ENCODE measurements at regions not wholly inside any gene's neighbourhood (a gene's known extent, or its start where the extent isn't known, plus 50 kb on each side); places are given as distances from the start of the nearest gene placed in this dataset.
"Not testable (repeated sequence)": the region's sequence is repeated elsewhere in the genome, so short reads cannot be mapped to it uniquely, and the experiment has no call there.

DNA sequence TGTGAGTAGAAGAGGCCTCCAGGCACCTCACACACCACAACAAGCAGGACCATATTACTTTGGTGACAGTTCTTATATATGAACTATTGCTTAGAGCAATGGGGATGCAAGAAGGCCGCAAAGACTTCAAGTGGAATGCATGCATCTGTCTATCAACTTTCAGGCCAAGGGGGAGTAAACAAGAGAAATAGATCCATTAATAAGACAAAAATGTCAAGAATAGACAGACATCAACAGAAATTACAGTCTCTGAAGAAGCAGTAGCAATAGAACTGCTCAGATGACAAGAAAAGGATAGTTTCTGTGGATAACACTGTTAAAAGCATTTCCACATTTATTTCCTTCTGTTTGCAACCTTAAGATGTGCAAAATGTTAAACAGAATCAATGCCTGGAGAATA lies 1057.7 kb downstream of the UQCRFS1 start:
- DNase-seq (ENCODE audit: low spot score): no peak
- Mint-ChIP-seq H3K9me3 (peaks cover 11% of the 10 kb centered on the region), H3K36me3 (ENCODE audit: low read depth) (no peaks in the 10 kb centered on the region), H3K4me1 (ENCODE audit: low read depth) (no peaks in the 10 kb centered on the region), H3K27me3 (ENCODE audit: low read depth) (no peaks in the 10 kb centered on the region), H3K27ac (no peak overlapping the region), H3K4me3 (no peak overlapping the region)

- Mint-ChIP-seq H3K4me3 (no peak overlapping the region), H3K36me3 (ENCODE audit: low read depth) (no peaks in the 10 kb centered on the region), H3K27me3 (ENCODE audit: low read depth) (no peaks in the 10 kb centered on the region), H3K9me3 (peaks cover 9% of the 10 kb centered on the region), H3K4me1 (ENCODE audit: low read depth) (no peaks in the 10 kb centered on the region), H3K27ac (no peak overlapping the region)
- no peak for DNase-seq (ENCODE audit: low spot score)
Measured at GRCh38 chr19:28154077-28154476, 1058.9 kb downstream of the UQCRFS1 start.

DNA sequence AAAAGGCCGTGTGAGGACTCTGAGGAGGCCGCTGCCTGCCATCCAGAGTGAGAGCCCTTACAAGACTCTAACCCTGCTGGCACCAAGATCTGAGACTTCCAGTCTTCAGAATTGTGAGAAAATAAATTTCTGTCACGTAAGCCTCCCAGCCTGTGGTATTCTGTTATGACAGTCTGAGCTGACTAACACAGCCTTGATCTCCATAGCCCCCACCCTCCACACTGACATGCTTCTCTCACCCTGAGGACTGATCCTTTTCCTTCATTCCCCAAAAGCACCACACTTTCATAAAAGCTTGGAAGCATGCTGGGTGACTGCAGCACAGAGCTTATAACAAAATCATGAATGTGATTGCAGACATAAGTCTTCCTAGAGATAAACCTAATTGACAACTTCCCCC lies 1059.8 kb downstream of the UQCRFS1 start:
- Mint-ChIP-seq H3K4me3 (no peak overlapping the region), H3K9me3 (peaks cover 3% of the 10 kb centered on the region)

DNA sequence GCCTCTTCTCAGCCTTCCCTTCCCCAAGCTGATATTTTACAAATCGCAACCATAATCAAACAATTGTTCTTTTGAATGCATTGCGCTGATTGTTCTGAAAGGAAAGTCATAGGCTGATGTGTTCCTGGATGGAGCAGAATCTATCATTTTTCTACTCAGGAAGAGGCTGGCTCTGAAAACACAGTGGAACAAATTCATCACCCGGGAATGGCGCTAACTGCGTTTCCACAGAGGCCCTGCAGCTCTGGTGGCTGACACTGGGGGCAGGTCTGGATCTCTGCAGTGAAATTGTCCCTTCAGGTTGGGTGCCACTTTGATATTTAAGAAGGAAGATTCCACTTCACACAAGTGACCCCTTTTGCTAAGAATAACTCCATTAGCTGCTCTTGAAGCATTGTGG lies 1060.8 kb downstream of the UQCRFS1 start:
- no peak for DNase-seq (ENCODE audit: low spot score)
- H3K27ac Mint-ChIP-seq: no peak overlapping the region
- no peak overlapping the region for H3K4me3 Mint-ChIP-seq
- H3K36me3 Mint-ChIP-seq (ENCODE audit: low read depth): no peaks in the 10 kb centered on the region
- H3K27me3 Mint-ChIP-seq (ENCODE audit: low read depth): no peaks in the 10 kb centered on the region
- peaks cover 3% of the 10 kb centered on the region for H3K9me3 Mint-ChIP-seq
- H3K4me1 Mint-ChIP-seq (ENCODE audit: low read depth): no peaks in the 10 kb centered on the region

More for the DNA sequence above, 1059.8 kb downstream of the UQCRFS1 start:
- H3K4me1 Mint-ChIP-seq (ENCODE audit: low read depth): no peaks in the 10 kb centered on the region
- no peaks in the 10 kb centered on the region for H3K27me3 Mint-ChIP-seq (ENCODE audit: low read depth)
- no peaks in the 10 kb centered on the region for H3K36me3 Mint-ChIP-seq (ENCODE audit: low read depth)
- no peak overlapping the region for H3K27ac Mint-ChIP-seq
- DNase-seq (ENCODE audit: low spot score): no peak

DNA sequence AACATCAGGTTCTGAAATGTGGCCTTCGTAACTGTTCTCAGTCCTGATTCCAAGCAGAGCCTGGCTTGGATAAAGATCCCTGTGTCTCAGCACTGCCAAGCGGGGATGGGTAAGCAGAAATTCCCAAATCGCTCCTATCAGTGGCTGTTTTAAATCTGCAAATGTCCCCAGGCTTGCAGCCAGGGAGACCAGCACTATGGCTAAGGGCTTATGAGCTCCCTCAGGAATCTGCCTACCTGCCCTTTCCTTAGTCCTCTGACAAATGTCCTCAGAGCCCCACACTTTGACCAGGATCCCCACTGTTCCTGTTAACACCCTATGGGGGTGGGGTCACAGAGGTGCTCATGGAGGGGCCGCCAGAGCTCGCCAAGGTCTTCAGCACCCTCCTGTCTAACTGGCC lies 1062.8 kb downstream of the UQCRFS1 start:
- no peak overlapping the region for H3K4me3 Mint-ChIP-seq
- no peaks in the 10 kb centered on the region for H3K36me3 Mint-ChIP-seq (ENCODE audit: low read depth)
- DNase-seq (ENCODE audit: low spot score): no peak
- H3K27ac Mint-ChIP-seq: no peak overlapping the region
- no peaks in the 10 kb centered on the region for H3K4me1 Mint-ChIP-seq (ENCODE audit: low read depth)
- peaks cover 4% of the 10 kb centered on the region for H3K9me3 Mint-ChIP-seq
- H3K27me3 Mint-ChIP-seq (ENCODE audit: low read depth): no peaks in the 10 kb centered on the region

- no peak overlapping the region for H3K4me3 Mint-ChIP-seq
- no peak for DNase-seq (ENCODE audit: low spot score)
- H3K9me3 Mint-ChIP-seq: peaks cover 14% of the 10 kb centered on the region
- H3K36me3 Mint-ChIP-seq (ENCODE audit: low read depth): no peaks in the 10 kb centered on the region
- no peaks in the 10 kb centered on the region for H3K4me1 Mint-ChIP-seq (ENCODE audit: low read depth)
- no peak overlapping the region for H3K27ac Mint-ChIP-seq
- H3K27me3 Mint-ChIP-seq (ENCODE audit: low read depth): no peaks in the 10 kb centered on the region
Measured at GRCh38 chr19:28148554-28148953, 1064.4 kb downstream of the UQCRFS1 start.

GRCh38 chr19:28142258-28142657 lies 1070.7 kb downstream of the UQCRFS1 start:
- no peak for DNase-seq (ENCODE audit: low spot score)

DNA sequence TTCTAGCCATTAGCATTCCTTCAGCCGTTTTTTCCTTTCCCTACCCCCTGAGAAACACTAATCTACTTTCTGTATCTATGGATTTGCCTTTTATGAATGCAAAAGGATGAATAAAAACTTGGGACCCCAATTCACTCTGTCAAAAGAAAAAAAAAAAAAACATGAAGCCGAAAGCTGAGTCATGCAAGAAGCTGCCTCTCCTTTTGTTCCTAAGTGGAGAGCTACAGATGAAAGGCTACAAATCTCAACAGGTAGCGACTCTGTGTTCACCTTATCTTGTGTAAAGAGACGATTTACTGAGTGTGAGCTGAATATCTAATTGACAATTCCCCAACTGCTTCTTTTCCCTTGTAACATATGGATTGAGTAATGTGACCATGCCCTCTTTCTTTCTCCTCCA lies 1072.8 kb downstream of the UQCRFS1 start:
- no peaks in the 10 kb centered on the region for H3K27me3 Mint-ChIP-seq (ENCODE audit: low read depth)
- no peak for DNase-seq (ENCODE audit: low spot score)
- no peak overlapping the region for H3K4me3 Mint-ChIP-seq
- no peak overlapping the region for H3K27ac Mint-ChIP-seq
- no peaks in the 10 kb centered on the region for H3K36me3 Mint-ChIP-seq (ENCODE audit: low read depth)
- peaks cover 36% of the 10 kb centered on the region for H3K9me3 Mint-ChIP-seq
- H3K4me1 Mint-ChIP-seq (ENCODE audit: low read depth): no peaks in the 10 kb centered on the region

More at GRCh38 chr19:28142258-28142657, 1070.7 kb downstream of the UQCRFS1 start:
- H3K9me3 Mint-ChIP-seq: peaks cover 26% of the 10 kb centered on the region
- H3K4me1 Mint-ChIP-seq (ENCODE audit: low read depth): no peaks in the 10 kb centered on the region
- no peak overlapping the region for H3K27ac Mint-ChIP-seq
- no peak overlapping the region for H3K4me3 Mint-ChIP-seq
- no peaks in the 10 kb centered on the region for H3K27me3 Mint-ChIP-seq (ENCODE audit: low read depth)
- H3K36me3 Mint-ChIP-seq (ENCODE audit: low read depth): no peaks in the 10 kb centered on the region

DNA sequence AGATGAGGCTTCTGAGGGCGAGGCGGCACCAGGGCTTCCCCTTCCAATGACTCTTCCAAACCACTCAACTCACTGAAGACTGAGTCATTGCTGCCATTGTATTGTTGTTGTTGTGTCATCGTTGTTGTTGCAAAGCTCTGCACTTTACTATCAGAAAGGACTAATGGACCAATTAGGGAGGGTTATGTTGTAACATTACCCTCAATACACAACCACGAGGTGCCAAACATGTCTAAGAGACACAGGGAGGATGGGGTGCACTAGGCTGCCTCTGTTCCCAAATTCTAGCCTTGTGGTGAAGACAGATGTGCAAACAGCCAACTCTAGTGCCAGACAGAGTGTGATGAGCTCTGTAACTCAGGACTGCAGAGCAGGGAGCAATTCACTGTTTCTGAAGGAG lies 1075.2 kb downstream of the UQCRFS1 start:
- Mint-ChIP-seq H3K27me3 (ENCODE audit: low read depth) (no peaks in the 10 kb centered on the region), H3K9me3 (peaks cover 26% of the 10 kb centered on the region), H3K27ac (no peak overlapping the region), H3K36me3 (ENCODE audit: low read depth) (no peaks in the 10 kb centered on the region), H3K4me1 (ENCODE audit: low read depth) (no peaks in the 10 kb centered on the region), H3K4me3 (no peak overlapping the region)
- no peak for DNase-seq (ENCODE audit: low spot score)

GRCh38 chr19:28136796-28137195 lies 1076.2 kb downstream of the UQCRFS1 start:
- Mint-ChIP-seq H3K27me3 (ENCODE audit: low read depth) (no peaks in the 10 kb centered on the region), H3K27ac (no peak overlapping the region), H3K4me1 (ENCODE audit: low read depth) (no peaks in the 10 kb centered on the region), H3K36me3 (ENCODE audit: low read depth) (no peaks in the 10 kb centered on the region), H3K9me3 (peaks cover 26% of the 10 kb centered on the region), H3K4me3 (no peak overlapping the region)
- no peak for DNase-seq (ENCODE audit: low spot score)

DNA sequence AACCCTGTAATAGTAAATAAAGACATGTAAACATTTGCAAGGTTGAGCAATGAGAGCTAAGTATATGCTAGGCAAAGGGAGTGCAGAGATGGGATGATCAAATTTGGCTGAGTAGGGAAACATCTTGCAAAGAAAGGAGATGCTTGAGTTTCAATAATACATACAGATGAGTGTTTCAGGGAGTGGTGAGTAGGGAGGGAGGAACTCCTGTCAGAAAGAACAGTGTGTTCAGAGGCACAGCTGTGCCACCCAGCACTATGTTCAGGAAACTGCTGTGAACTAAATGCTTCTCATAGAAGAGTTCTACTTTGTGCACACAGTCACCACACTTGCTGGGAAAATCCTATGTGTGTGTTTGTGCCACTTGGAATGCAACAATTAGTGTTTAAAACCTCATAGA lies 1077.1 kb downstream of the UQCRFS1 start:
- no peak for DNase-seq (ENCODE audit: low spot score)
- H3K9me3 Mint-ChIP-seq: peaks cover 21% of the 10 kb centered on the region
- no peak overlapping the region for H3K27ac Mint-ChIP-seq
- no peaks in the 10 kb centered on the region for H3K27me3 Mint-ChIP-seq (ENCODE audit: low read depth)
- H3K4me3 Mint-ChIP-seq: no peak overlapping the region
- no peaks in the 10 kb centered on the region for H3K36me3 Mint-ChIP-seq (ENCODE audit: low read depth)
- no peaks in the 10 kb centered on the region for H3K4me1 Mint-ChIP-seq (ENCODE audit: low read depth)

DNA sequence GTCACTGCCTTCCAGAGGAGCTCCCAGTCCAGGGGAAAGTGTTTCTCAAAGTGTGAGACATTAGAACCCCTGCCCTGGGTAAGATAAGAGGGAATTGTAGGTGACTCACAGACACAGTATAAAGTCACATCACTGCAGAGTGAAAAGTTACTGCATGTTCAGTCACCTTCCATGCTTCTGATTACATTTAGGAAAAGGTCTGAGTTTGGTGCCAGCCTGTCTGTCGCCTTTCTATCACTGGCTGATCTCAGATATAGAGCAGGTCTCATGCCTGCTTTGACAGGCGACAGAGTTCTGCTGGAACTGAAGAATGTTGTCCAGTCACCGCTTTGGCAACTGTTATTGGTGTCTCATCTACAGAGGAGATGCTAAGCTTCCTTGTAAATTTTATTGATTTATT lies 1078.6 kb downstream of the UQCRFS1 start:
- Mint-ChIP-seq H3K36me3 (ENCODE audit: low read depth) (no peaks in the 10 kb centered on the region), H3K27me3 (ENCODE audit: low read depth) (no peaks in the 10 kb centered on the region), H3K9me3 (peaks cover 16% of the 10 kb centered on the region), H3K4me3 (no peak overlapping the region), H3K4me1 (ENCODE audit: low read depth) (no peaks in the 10 kb centered on the region), H3K27ac (no peak overlapping the region)
- DNase-seq (ENCODE audit: low spot score): no peak

DNA sequence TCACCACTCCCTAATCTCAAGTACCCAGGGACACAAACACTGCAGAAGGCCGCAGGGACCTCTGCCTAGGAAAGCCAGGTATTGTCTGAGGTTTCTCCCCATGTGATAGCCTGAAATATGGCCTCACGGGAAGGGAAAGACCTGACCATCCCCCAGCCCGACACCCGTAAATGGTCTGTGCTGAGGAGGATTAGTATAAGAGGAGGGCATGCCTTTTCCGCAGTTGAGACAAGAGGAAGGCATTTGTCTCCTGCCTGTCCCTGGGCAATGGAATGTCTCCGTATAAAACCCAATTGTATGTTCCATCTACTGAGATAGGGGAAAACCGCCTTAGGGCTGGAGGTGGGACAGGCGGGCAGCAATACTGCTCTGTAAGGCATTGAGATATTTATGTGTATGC lies 1082.1 kb downstream of the UQCRFS1 start:
- H3K36me3 Mint-ChIP-seq (ENCODE audit: low read depth); H3K27me3 Mint-ChIP-seq (ENCODE audit: low read depth); H3K4me3 Mint-ChIP-seq: not testable (repeated sequence)

GRCh38 chr19:28130066-28130511 lies 1082.9 kb downstream of the UQCRFS1 start:
- no peaks in the 10 kb centered on the region for H3K36me3 Mint-ChIP-seq (ENCODE audit: low read depth)
- H3K4me1 Mint-ChIP-seq (ENCODE audit: low read depth): no peaks in the 10 kb centered on the region
- H3K27ac Mint-ChIP-seq: no peak overlapping the region
- no peak for DNase-seq (ENCODE audit: low spot score)
- peaks cover 6% of the 10 kb centered on the region for H3K9me3 Mint-ChIP-seq
- no peaks in the 10 kb centered on the region for H3K27me3 Mint-ChIP-seq (ENCODE audit: low read depth)
- no peak overlapping the region for H3K4me3 Mint-ChIP-seq

More for the DNA sequence above, 1082.1 kb downstream of the UQCRFS1 start:
- H3K9me3 Mint-ChIP-seq: peaks cover 13% of the 10 kb centered on the region
- not testable (repeated sequence) for H3K4me1 Mint-ChIP-seq (ENCODE audit: low read depth); DNase-seq (ENCODE audit: low spot score); H3K27ac Mint-ChIP-seq

- no peaks in the 10 kb centered on the region for H3K27me3 Mint-ChIP-seq (ENCODE audit: low read depth)
- no peaks in the 10 kb centered on the region for H3K4me1 Mint-ChIP-seq (ENCODE audit: low read depth)
- no peak overlapping the region for H3K4me3 Mint-ChIP-seq
- H3K27ac Mint-ChIP-seq: no peak overlapping the region
- H3K9me3 Mint-ChIP-seq: peaks cover 6% of the 10 kb centered on the region
- H3K36me3 Mint-ChIP-seq (ENCODE audit: low read depth): no peaks in the 10 kb centered on the region
- DNase-seq (ENCODE audit: low spot score): no peak
Measured at GRCh38 chr19:28128341-28128740, 1084.6 kb downstream of the UQCRFS1 start.
